Mammary epithelial cell (primary cell): ENCODE measurements at regions not wholly inside any gene's neighbourhood (a gene's known extent, or its start where the extent isn't known, plus 50 kb on each side); places are given as distances from the start of the nearest gene placed in this dataset.

Source experiments
- CTCF ChIP-seq, 2 donors: IDR thresholded peaks in 1 of 2; conservative IDR thresholded peaks in 1 of 2; 2 replicates each; pipeline ENCODE4 v1.5.1; 2011 to 2012; ENCODE audit warnings: inconsistent platforms in 2 of 2, low read length in 2 of 2, mild to moderate bottlenecking in 2 of 2, control low read depth in 1 of 2, low read depth in 1 of 2; ENCODE audit not compliant: insufficient read depth in 1 of 2; ENCODE audit errors: extremely low read depth in 1 of 2
- EZH2 ChIP-seq: IDR thresholded peaks from 2 replicates; pipeline ENCODE4 v1.6.1; 2012; ENCODE audit warnings: low read length, inconsistent platforms, borderline replicate concordance

- TF ChIP-seq CTCF (conservative IDR thresholded peaks at IDR 0.05 in 1 of 2, IDR thresholded peaks at IDR 0.05 in 1 of 2; ENCODE audit: extremely low read depth in 1 of 2, insufficient read depth in 1 of 2, low read depth in 1 of 2, low read length in 2 of 2) (no peak), EZH2 (no peak)
These were observed 242.0 kb upstream of the ARRDC4 start for GRCh38 chr15:97718509-97718908.
